Liver (tissue), 8 donors: ENCODE measurements at regions not wholly inside any gene's neighbourhood (a gene's known extent, or its start where the extent isn't known, plus 50 kb on each side); places are given as distances from the start of the nearest gene placed in this dataset.

Experiments
- DNase-seq: peaks from one replicate; pipeline ENCODE4 v3.0.0-alpha.2; 2017; ENCODE audit warnings: low spot score
- H3K27ac ChIP-seq, 2 donors: one replicate each; pipeline ENCODE4 v1.7.0; 2013; ENCODE audit warnings: inconsistent platforms in 2 of 2, low read length in 2 of 2, control low read depth in 1 of 2, low read depth in 1 of 2, mild to moderate bottlenecking in 1 of 2
- H3K27me3 ChIP-seq, 4 donors: one replicate each; pipeline versions ENCODE4 v1.6.1 to v1.7.0; 2013; ENCODE audit warnings: low read length in 3 of 4, inconsistent platforms in 1 of 4, mild to moderate bottlenecking in 1 of 4, moderate library complexity in 1 of 4; ENCODE audit not compliant: control insufficient read depth in 4 of 4, insufficient read depth in 4 of 4
- H3K36me3 ChIP-seq, 4 donors: one replicate each; pipeline versions ENCODE4 v1.6.1 to v1.7.0; 2013; ENCODE audit warnings: low read length in 3 of 4, mild to moderate bottlenecking in 3 of 4, low read depth in 1 of 4, moderate library complexity in 1 of 4; ENCODE audit not compliant: control insufficient read depth in 4 of 4, insufficient read depth in 3 of 4
- H3K4me1 ChIP-seq, 4 donors: one replicate each; pipeline versions ENCODE4 v1.6.1 to v1.7.0; 2013; ENCODE audit warnings: low read length in 3 of 4, mild to moderate bottlenecking in 3 of 4, moderate library complexity in 1 of 4; ENCODE audit not compliant: control insufficient read depth in 4 of 4, insufficient read depth in 4 of 4
- H3K4me3 ChIP-seq, 3 donors: one replicate each; pipeline versions ENCODE4 v1.6.1 to v1.7.0; 2013; ENCODE audit warnings: low read length in 3 of 3, control low read depth in 1 of 3, low read depth in 1 of 3, mild to moderate bottlenecking in 1 of 3
- H3K9ac ChIP-seq, 2 donors: one replicate each; pipeline ENCODE4 v1.7.0; 2013; ENCODE audit warnings: low read length in 2 of 2, mild to moderate bottlenecking in 2 of 2, moderate library complexity in 2 of 2, control low read depth in 1 of 2, low read depth in 1 of 2
- H3K9me3 ChIP-seq, 4 donors: one replicate each; pipeline versions ENCODE4 v1.6.1 to v1.7.0; 2013; ENCODE audit warnings: low read length in 3 of 4; ENCODE audit not compliant: control insufficient read depth in 4 of 4
- ATF3 ChIP-seq: IDR thresholded peaks from 2 replicates; pipeline ENCODE4 v1.6.1; 2016; ENCODE audit warnings: antibody characterized with exemption
- CTCF ChIP-seq: fragments of 150-350 bp; IDR thresholded peaks from 2 replicates; pipeline ENCODE4 v1.5.1; 2017; ENCODE audit warnings: improper control_type of control experiment, low read depth, low read length; ENCODE audit not compliant: missing input control
- EGR1 ChIP-seq, 2 donors: IDR thresholded peaks; 2 replicates each; pipeline ENCODE4 v1.6.1; 2016 to 2018; ENCODE audit warnings: antibody characterized with exemption in 2 of 2, low read depth in 2 of 2
- FOXA2 ChIP-seq: IDR thresholded peaks from 2 replicates; pipeline ENCODE4 v1.6.1; 2016; ENCODE audit warnings: antibody characterized with exemption
- HNF4G ChIP-seq: IDR thresholded peaks from 2 replicates; pipeline ENCODE4 v1.6.1; 2016; ENCODE audit warnings: antibody characterized with exemption
- JUND ChIP-seq, 2 donors: IDR thresholded peaks; 2 replicates each; pipeline ENCODE4 v1.6.1; 2016; ENCODE audit warnings: antibody characterized with exemption in 2 of 2
- MAX ChIP-seq: IDR thresholded peaks from 2 replicates; pipeline ENCODE4 v1.6.1; 2016; ENCODE audit warnings: antibody characterized with exemption
- RAD21 ChIP-seq, 2 donors: IDR thresholded peaks; 2 replicates each; pipeline ENCODE4 v1.6.1; 2016; ENCODE audit warnings: antibody characterized with exemption in 2 of 2, mild to moderate bottlenecking in 2 of 2
- REST ChIP-seq: IDR thresholded peaks from 2 replicates; pipeline ENCODE4 v1.6.1; 2016; ENCODE audit warnings: antibody characterized with exemption, mild to moderate bottlenecking
- RXRA ChIP-seq, 2 donors: IDR thresholded peaks; 2 replicates each; pipeline ENCODE4 v1.6.1; 2017 to 2018; ENCODE audit warnings: antibody characterized with exemption in 2 of 2, mild to moderate bottlenecking in 1 of 2
- YY1 ChIP-seq: IDR thresholded peaks from 2 replicates; pipeline ENCODE4 v1.6.1; 2016; ENCODE audit warnings: antibody characterized with exemption, mild to moderate bottlenecking
- ZBTB33 ChIP-seq: IDR thresholded peaks from 2 replicates; pipeline ENCODE4 v1.6.1; 2016; ENCODE audit warnings: antibody characterized with exemption
- WGBS: extraction: QIAGEN DNeasy Blood & Tissue Kit; methylation state at CpG from one replicate; pipeline ENCODE4 v1.1.7; 2013; 5-methylcytosine and 5-hydroxymethylcytosine counted together
- donor health status: healthy.
- donor health status: healthy.
- donor health status: healthy.
- donor health status: healthy.
- donor health status: healthy.

GRCh38 chr4:154927126-154927680 is 146.1 kb downstream of the RBM46 start:
- TF ChIP-seq JUND (IDR thresholded peaks at IDR 0.05) (no peak), RXRA (IDR thresholded peaks at IDR 0.05) (no peak), YY1 (no peak), ATF3 (no peak), EGR1 (IDR thresholded peaks at IDR 0.05; ENCODE audit: low read depth in 2 of 2) (no peak), MAX (no peak), ZBTB33 (no peak), RAD21 (IDR thresholded peaks at IDR 0.05) (no peak), FOXA2 (no peak), REST (no peak), HNF4G (no peak)
- Histone ChIP-seq H3K9ac (no peak overlapping the region), H3K27me3 (no peaks in the 10 kb centered on the region), H3K27ac (no peak overlapping the region), H3K36me3 (no peaks in the 10 kb centered on the region), H3K4me1 (no peaks in the 10 kb centered on the region), H3K9me3 (peaks cover 0 to 22% (median under 1%) of the 10 kb centered on the region in 4 donors), H3K4me3 (no peak overlapping the region)
- 89% methylated on average over 3 of the region's 3 CpGs for WGBS
- DNase-seq = no peak

GRCh38 chr4:154928640-154929257 is 147.7 kb downstream of the RBM46 start:
- H3K27ac ChIP-seq = no peak overlapping the region
- H3K27me3 ChIP-seq = no peaks in the 10 kb centered on the region
- H3K4me3 ChIP-seq = no peak overlapping the region
- no peak for TF ChIP-seq EGR1 (IDR thresholded peaks at IDR 0.05; ENCODE audit: low read depth in 2 of 2)
- TF ChIP-seq CTCF = peak; percentile 35
- peak; percentile 70 to 79 for TF ChIP-seq RAD21 (IDR thresholded peaks at IDR 0.05)
- H3K36me3 ChIP-seq = no peaks in the 10 kb centered on the region
- 47% methylated on average over 6 of the region's 6 CpGs for WGBS
- H3K9ac ChIP-seq = no peak overlapping the region
- no peaks in the 10 kb centered on the region for H3K4me1 ChIP-seq
- peaks cover 0 to 28% (median 0%) of the 10 kb centered on the region in 4 donors for H3K9me3 ChIP-seq
- DNase-seq = no peak
